22Rv1 (cell line): ENCODE measurements at regions not wholly inside any gene's neighbourhood (a gene's known extent, or its start where the extent isn't known, plus 50 kb on each side); places are given as distances from the start of the nearest gene placed in this dataset.

Source experiments
- CTCF ChIP-seq: fragments of 450-650 bp; IDR thresholded peaks from 2 replicates; pipeline ENCODE4 v1.5.1; 2017; ENCODE audit warnings: mild to moderate bottlenecking
- ZFX ChIP-seq: fragments of 450-650 bp; IDR thresholded peaks from 2 replicates; pipeline ENCODE4 v1.6.1; 2017; ENCODE audit warnings: antibody characterized with exemption, borderline replicate concordance

GRCh38 chr4:13903061-13903460, 275.5 kb upstream of the BOD1L1 start:
- TF ChIP-seq ZFX = no peak
- no peak for TF ChIP-seq CTCF
